Left ventricle myocardium inferior (tissue), 1 donor: ENCODE measurements at regions not wholly inside any gene's neighbourhood (a gene's known extent, or its start where the extent isn't known, plus 50 kb on each side); places are given as distances from the start of the nearest gene placed in this dataset.

ENCODE experiments used
- DNase-seq: peaks from one replicate; pipeline ENCODE4 v3.0.0-alpha.2; 2020
- H3K27ac ChIP-seq: fragments of 200-600 bp; replicated peaks from 2 replicates; pipeline ENCODE4 v1.8.0; 2021
- H3K27me3 ChIP-seq: fragments of 200-600 bp; 2 replicates; pipeline ENCODE4 v1.8.0; 2021; ENCODE audit warnings: low read depth
- H3K36me3 ChIP-seq: fragments of 200-600 bp; 2 replicates; pipeline ENCODE4 v1.8.0; 2021
- H3K4me1 ChIP-seq: fragments of 200-600 bp; 2 replicates; pipeline ENCODE4 v1.8.0; 2021
- H3K4me3 ChIP-seq: fragments of 200-600 bp; 2 replicates; pipeline ENCODE4 v1.8.0; 2021; ENCODE audit warnings: mild to moderate bottlenecking, moderate library complexity
- H3K9me3 ChIP-seq: fragments of 200-600 bp; replicated peaks from 2 replicates; pipeline ENCODE4 v1.8.0; 2021
- CTCF ChIP-seq: fragments of 200-600 bp; IDR thresholded peaks from 2 replicates; pipeline ENCODE4 v1.8.0; 2021; ENCODE audit warnings: antibody characterized with exemption, mild to moderate bottlenecking, borderline replicate concordance
- intact Hi-C: fragments of 100-400 bp; cut with micrococcal nuclease; formaldehyde crosslinking; loops from one replicate; pipeline ENCODE4 v1.11.0; 2022
- donor health status: DM: no; HTN: yes; CAD: no; lungs with severe emphysema.

GRCh38 chr10:77707570-77707969 lies 70.0 kb upstream of the KCNMA1 start:
- H3K4me1 ChIP-seq: peaks cover 6% of the 10 kb centered on the region
- intact Hi-C loops: no loop called here
- H3K27ac ChIP-seq: no peak overlapping the region
- no peak for DNase-seq
- no peaks in the 10 kb centered on the region for H3K36me3 ChIP-seq
- H3K27me3 ChIP-seq: peaks cover 58% of the 10 kb centered on the region
- no peaks in the 10 kb centered on the region for H3K9me3 ChIP-seq
- no peak for TF ChIP-seq CTCF
- no peak overlapping the region for H3K4me3 ChIP-seq

GRCh38 chr10:77702166-77702565 lies 64.6 kb upstream of the KCNMA1 start:
- intact Hi-C loops: no loop called here
- no peak for DNase-seq
- Histone ChIP-seq H3K27me3 (peaks cover 47% of the 10 kb centered on the region), H3K27ac (no peak overlapping the region), H3K4me3 (no peak overlapping the region), H3K36me3 (no peaks in the 10 kb centered on the region), H3K9me3 (no peaks in the 10 kb centered on the region), H3K4me1 (no peaks in the 10 kb centered on the region)
- TF ChIP-seq CTCF: no peak

GRCh38 chr10:77700086-77700485 lies 62.5 kb upstream of the KCNMA1 start:
- no peak for DNase-seq
- peaks cover 53% of the 10 kb centered on the region for H3K27me3 ChIP-seq
- no peak overlapping the region for H3K4me3 ChIP-seq
- no peak for TF ChIP-seq CTCF
- H3K4me1 ChIP-seq: no peaks in the 10 kb centered on the region
- H3K36me3 ChIP-seq: no peaks in the 10 kb centered on the region
- H3K9me3 ChIP-seq: no peaks in the 10 kb centered on the region
- H3K27ac ChIP-seq: no peak overlapping the region
- intact Hi-C loops: no loop called here

GRCh38 chr10:77699080-77699645 lies 61.6 kb upstream of the KCNMA1 start:
- H3K4me1 ChIP-seq: no peaks in the 10 kb centered on the region
- intact Hi-C loops: no loop called here

GRCh38 chr10:77698267-77698931 lies 60.8 kb upstream of the KCNMA1 start:
- no peak for TF ChIP-seq CTCF
- DNase-seq: no peak
- no peaks in the 10 kb centered on the region for H3K36me3 ChIP-seq
- H3K9me3 ChIP-seq: no peaks in the 10 kb centered on the region
- intact Hi-C loops: no loop called here
- H3K27me3 ChIP-seq: peaks cover 46% of the 10 kb centered on the region
- H3K27ac ChIP-seq: no peak overlapping the region
- no peak overlapping the region for H3K4me3 ChIP-seq
- no peaks in the 10 kb centered on the region for H3K4me1 ChIP-seq

More at GRCh38 chr10:77699080-77699645, 61.6 kb upstream of the KCNMA1 start:
- no peak for TF ChIP-seq CTCF
- Histone ChIP-seq H3K36me3 (no peaks in the 10 kb centered on the region), H3K27ac (no peak overlapping the region), H3K27me3 (peaks cover 49% of the 10 kb centered on the region), H3K4me3 (no peak overlapping the region), H3K9me3 (no peaks in the 10 kb centered on the region)
- no peak for DNase-seq
